Activated CD4-positive, alpha-beta memory T cell treated with anti-CD3 and anti-CD28 coated beads for 36 hours (primary cell): ENCODE measurements at regions not wholly inside any gene's neighbourhood (a gene's known extent, or its start where the extent isn't known, plus 50 kb on each side); places are given as distances from the start of the nearest gene placed in this dataset.

Experiments used
- CTCF ChIA-PET: fragments of 350-600 bp; sonication (Branson Sonifier 250); formaldehyde crosslinking; loops from one replicate; lab custom pipeline; 2021; ENCODE audit warnings: antibody characterized with exemption, inconsistent platforms; lab: Charles Lee
- POLR2A ChIA-PET: fragments of 350-600 bp; sonication (Branson Sonifier 250); formaldehyde crosslinking; loops from one replicate; lab custom pipeline; 2021; ENCODE audit warnings: antibody characterized with exemption; lab: Charles Lee
- DNase-seq: peaks from one replicate; pipeline ENCODE4 v3.0.0-alpha.2; 2020
- H3K27ac Mint-ChIP-seq: one replicate; pipeline ENCODE4 v1.8.0; 2021; ENCODE audit warnings: mixed read lengths
- H3K27me3 Mint-ChIP-seq: one replicate; pipeline ENCODE4 v1.8.0; 2021; ENCODE audit warnings: mixed read lengths
- H3K36me3 Mint-ChIP-seq: one replicate; pipeline ENCODE4 v1.8.0; 2021; ENCODE audit warnings: mixed read lengths
- H3K4me1 Mint-ChIP-seq: one replicate; pipeline ENCODE4 v1.8.0; 2021; ENCODE audit warnings: low read depth, mixed read lengths
- H3K4me3 Mint-ChIP-seq: one replicate; pipeline ENCODE4 v1.8.0; 2021; ENCODE audit warnings: mild to moderate bottlenecking, mixed read lengths
- H3K9me3 Mint-ChIP-seq: one replicate; pipeline ENCODE4 v1.8.0; 2021; ENCODE audit warnings: mixed read lengths
- intact Hi-C: fragments of 100-400 bp; cut with micrococcal nuclease; formaldehyde crosslinking; loops from one replicate; pipeline ENCODE4 v1.15.1; 2023

DNA sequence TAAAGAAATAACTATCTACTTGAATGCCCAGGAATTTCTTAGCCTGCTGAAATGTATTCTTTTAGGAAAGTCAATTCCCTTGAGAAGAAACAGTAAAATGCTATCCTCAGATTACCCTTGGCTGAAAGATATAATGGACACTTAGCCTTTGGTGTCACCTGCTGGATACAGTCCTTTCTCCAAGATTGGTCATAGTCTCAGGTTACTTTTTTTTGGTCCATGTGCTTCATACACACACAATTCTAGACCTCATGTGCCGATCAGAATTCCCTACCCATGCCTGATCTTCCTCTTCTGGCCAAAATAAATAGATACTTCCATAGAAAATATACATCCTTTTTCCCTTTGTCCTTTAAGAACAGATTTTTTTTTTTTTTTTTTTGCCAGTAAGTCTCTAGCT, 218.9 kb upstream of the PHYHIPL start:
- peaks cover 1% of the 10 kb centered on the region for H3K27me3 Mint-ChIP-seq
- no peak overlapping the region for H3K4me3 Mint-ChIP-seq
- H3K9me3 Mint-ChIP-seq = no peaks in the 10 kb centered on the region
- H3K4me1 Mint-ChIP-seq = no peaks in the 10 kb centered on the region
- H3K27ac Mint-ChIP-seq = no peak overlapping the region
- H3K36me3 Mint-ChIP-seq = no peaks in the 10 kb centered on the region
- CTCF ChIA-PET = interaction anchor here (0.5 kb wide), 1 partner anchor 17 kb away, joined by 4 read pairs; no protein-coding TSS in a partner anchor
- intact Hi-C loops = no loop called here
- no peak for DNase-seq
- POLR2A ChIA-PET = no interaction called here

DNA sequence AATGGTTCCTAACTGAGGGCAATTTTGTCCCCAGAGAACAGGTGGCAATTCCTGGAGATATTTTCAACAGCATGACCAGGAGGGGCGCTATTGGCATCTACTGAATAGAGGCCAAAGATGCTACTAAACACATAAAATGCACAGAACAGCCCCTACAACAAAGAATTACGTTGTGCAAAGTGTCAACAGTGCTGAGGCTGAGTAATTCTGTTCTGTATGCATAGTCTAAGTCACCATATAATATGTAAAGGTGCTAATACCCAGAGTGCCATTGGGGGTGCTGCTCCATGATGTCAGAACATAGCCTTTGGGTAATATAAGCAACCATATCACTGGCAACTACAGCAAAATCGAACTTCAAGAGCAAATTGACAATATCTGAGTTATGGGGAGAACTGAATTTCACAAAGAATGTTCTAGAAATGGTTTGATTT, 213.3 kb upstream of the PHYHIPL start:
- peaks cover 2% of the 10 kb centered on the region for H3K27me3 Mint-ChIP-seq
- ChIA-PET CTCF (no interaction called here), POLR2A (no interaction called here)
- no peaks in the 10 kb centered on the region for H3K4me1 Mint-ChIP-seq
- DNase-seq = no peak
- H3K36me3 Mint-ChIP-seq = no peaks in the 10 kb centered on the region
- H3K4me3 Mint-ChIP-seq = no peak overlapping the region
- no peak overlapping the region for H3K27ac Mint-ChIP-seq
- intact Hi-C loops = no loop called here
- no peaks in the 10 kb centered on the region for H3K9me3 Mint-ChIP-seq

DNA sequence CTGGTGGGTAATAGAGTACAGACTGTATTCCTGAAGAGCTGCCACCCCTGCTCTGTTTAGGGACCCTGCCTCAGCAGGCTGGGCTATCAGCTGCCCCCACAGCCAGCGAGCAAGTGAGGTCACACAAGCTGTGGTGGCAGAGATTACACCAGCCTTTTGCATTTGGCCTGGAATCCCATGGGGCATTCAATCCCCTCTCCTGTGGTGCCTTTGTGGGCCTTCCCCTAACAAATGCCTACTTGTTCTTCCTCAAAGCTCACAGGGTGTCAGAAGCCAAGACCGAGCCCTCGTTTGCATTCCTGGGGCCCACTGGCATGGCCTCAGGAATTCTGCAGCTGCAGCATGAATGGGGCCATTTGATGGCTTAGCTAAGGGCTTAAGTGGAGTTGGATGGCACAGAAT, 212.7 kb upstream of the PHYHIPL start:
- Mint-ChIP-seq H3K4me1 (no peaks in the 10 kb centered on the region), H3K36me3 (no peaks in the 10 kb centered on the region), H3K27ac (no peak overlapping the region), H3K9me3 (no peaks in the 10 kb centered on the region), H3K27me3 (peaks cover 2% of the 10 kb centered on the region), H3K4me3 (no peak overlapping the region)
- intact Hi-C loops = no loop called here
- ChIA-PET CTCF (no interaction called here), POLR2A (no interaction called here)
- no peak for DNase-seq

DNA sequence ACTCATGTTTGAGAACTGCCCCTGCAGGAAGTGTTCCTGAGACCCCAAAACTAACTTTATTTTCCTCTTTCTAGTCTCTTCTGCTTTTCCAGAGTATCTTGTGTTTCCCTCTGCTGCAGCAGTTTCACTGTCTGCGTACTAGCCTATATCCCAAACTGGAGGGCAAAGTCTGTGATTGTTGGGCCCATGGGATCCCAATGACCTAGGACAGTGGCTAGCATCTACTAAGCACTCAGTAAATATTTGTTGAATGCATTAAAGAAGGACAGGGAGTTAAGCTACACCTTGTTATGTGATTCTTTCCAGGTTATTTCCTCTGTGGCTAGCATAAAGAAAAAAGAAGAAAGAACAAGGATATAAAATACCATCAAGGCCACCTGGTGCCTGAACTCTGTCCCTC, 210.6 kb upstream of the PHYHIPL start:
- Mint-ChIP-seq H3K27me3 (peaks cover 2% of the 10 kb centered on the region), H3K27ac (no peak overlapping the region), H3K36me3 (no peaks in the 10 kb centered on the region), H3K4me1 (no peaks in the 10 kb centered on the region), H3K4me3 (no peak overlapping the region), H3K9me3 (no peaks in the 10 kb centered on the region)
- ChIA-PET CTCF (no interaction called here), POLR2A (no interaction called here)
- DNase-seq = no peak
- intact Hi-C loops = no loop called here

DNA sequence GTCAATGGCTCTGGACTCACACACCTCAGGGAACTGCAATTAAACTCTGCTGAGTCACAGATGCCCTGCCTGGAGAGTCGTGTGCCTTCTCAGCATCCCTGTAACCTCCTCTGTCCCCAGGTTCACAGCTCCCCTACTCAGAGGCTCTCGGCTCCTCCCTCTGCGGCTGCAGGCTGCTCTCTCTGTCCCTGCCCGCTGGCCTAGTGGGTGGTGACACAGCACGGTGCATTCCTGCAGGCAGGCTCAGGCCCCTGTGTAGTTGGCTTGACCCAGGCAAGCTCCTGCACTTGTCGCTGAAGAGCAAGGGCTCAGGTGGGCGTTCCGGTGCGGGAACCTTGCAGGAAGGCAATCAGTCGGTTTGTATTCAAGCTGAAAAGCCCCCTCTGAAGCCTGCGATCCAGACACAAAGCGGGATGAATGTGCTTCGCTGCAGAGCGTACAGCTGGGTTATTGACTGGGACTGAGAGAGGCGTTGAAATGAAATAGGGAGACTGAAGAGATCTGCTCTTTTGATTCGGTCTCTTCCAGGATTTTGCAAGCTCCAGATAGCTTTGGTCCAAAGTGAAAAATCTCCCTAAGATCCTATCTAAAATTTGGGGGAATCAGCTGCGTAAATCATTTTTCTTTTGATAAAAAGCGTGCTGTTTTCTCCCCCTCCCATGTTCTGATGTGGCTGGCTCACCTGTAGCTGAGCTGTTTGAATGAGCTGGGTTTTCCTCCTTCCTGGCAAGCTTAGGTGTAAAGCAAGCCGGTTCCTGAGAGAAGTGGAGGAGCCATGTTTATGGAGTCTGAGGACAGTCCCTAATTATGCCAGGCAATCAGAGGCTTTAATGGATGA, 208.7 kb upstream of the PHYHIPL start:
- no peak overlapping the region for H3K27ac Mint-ChIP-seq
- DNase-seq = no peak
- H3K9me3 Mint-ChIP-seq = no peaks in the 10 kb centered on the region
- intact Hi-C loops = no loop called here
- CTCF ChIA-PET = no interaction called here
- H3K36me3 Mint-ChIP-seq = no peaks in the 10 kb centered on the region
- H3K27me3 Mint-ChIP-seq = peaks cover 2% of the 10 kb centered on the region
- H3K4me3 Mint-ChIP-seq = no peak overlapping the region
- POLR2A ChIA-PET = no interaction called here
- no peaks in the 10 kb centered on the region for H3K4me1 Mint-ChIP-seq

DNA sequence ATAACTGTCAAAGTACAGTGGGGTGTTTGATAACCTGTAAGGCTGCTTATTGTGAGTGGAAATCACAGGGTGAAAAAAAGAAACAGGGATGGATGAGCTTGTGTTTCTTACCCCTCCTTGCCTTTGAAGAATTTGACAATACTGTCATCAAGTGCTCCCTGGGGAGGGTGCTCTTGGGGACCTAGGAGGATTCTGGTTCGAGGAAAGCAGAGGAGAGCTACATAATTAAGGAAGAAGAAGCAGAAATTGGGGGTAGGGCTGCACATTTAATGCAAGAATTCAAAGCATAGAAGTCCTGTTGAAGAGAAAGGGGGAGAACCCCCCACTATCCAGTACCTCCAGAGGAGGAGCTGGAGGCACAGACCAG, 208.1 kb upstream of the PHYHIPL start:
- CTCF ChIA-PET = no interaction called here
- no peak for DNase-seq
- Mint-ChIP-seq H3K36me3 (no peaks in the 10 kb centered on the region), H3K4me3 (no peak overlapping the region), H3K4me1 (no peaks in the 10 kb centered on the region), H3K27me3 (peaks cover 2% of the 10 kb centered on the region), H3K27ac (no peak overlapping the region), H3K9me3 (no peaks in the 10 kb centered on the region)
- intact Hi-C loops = no loop called here
- POLR2A ChIA-PET = no interaction called here

DNA sequence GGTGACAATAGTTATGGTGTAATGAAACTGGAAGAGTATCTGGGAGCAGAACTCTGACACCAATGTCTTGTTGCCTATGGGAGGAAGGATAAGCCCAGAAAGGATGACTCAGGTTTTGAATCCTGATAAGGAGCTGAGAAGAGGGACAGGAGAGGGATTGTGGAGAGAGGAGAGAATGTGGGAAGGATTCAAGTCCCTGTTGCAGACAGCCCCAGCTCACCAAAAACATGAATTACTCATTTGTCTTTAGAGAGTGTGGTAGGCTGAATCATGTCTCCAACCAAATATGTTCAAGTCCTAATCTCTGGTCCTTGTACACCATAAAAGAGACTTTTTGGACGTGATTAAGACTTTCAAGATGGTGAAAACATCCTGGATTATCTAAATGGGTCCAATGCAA, 206.9 kb upstream of the PHYHIPL start:
- no peak for DNase-seq
- Mint-ChIP-seq H3K4me1 (no peaks in the 10 kb centered on the region), H3K27me3 (peaks cover 2% of the 10 kb centered on the region), H3K4me3 (no peak overlapping the region), H3K9me3 (no peaks in the 10 kb centered on the region), H3K36me3 (no peaks in the 10 kb centered on the region), H3K27ac (no peak overlapping the region)
- intact Hi-C loops = no loop called here
- CTCF ChIA-PET = no interaction called here
- POLR2A ChIA-PET = no interaction called here

DNA sequence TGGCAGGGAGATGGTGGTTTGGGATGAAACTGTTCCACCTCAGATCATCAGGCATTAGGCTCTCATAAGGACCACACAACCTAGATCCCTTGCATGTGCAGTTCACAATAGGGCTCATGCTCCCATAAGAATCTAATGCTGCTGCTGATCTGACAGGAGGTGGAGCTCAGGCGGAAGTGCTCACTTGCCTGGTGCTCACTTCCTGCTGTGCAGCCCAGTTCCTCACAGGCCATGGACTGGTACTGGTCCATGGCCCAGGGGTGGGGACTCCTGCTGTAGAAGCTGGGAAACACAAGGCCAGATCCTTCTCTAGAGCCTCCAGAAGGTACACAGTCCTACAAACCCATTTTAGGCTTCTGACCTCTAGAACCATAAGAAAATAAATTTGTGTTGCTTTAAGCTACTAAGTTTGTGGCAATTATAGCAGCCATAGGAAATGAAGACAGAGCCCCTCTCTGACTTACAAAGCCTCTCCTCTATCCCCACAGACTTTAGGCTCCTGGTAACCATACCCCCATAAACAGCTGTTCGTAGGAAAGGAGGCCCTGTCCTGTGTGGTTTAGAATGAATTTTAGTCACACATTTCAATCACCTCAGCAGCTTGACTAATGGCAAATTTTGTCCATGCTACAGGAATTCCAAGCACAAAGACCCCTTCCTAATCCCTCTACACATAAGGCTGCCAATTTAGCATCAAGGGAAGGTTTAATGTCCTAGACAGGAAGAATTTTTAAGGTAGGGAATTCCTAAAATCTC, 206.1 kb upstream of the PHYHIPL start:
- Mint-ChIP-seq H3K9me3 (no peaks in the 10 kb centered on the region), H3K4me1 (no peaks in the 10 kb centered on the region), H3K36me3 (no peaks in the 10 kb centered on the region), H3K27me3 (peaks cover 2% of the 10 kb centered on the region), H3K4me3 (no peak overlapping the region), H3K27ac (no peak overlapping the region)
- CTCF ChIA-PET = no interaction called here
- no peak for DNase-seq
- intact Hi-C loops = no loop called here
- POLR2A ChIA-PET = no interaction called here

DNA sequence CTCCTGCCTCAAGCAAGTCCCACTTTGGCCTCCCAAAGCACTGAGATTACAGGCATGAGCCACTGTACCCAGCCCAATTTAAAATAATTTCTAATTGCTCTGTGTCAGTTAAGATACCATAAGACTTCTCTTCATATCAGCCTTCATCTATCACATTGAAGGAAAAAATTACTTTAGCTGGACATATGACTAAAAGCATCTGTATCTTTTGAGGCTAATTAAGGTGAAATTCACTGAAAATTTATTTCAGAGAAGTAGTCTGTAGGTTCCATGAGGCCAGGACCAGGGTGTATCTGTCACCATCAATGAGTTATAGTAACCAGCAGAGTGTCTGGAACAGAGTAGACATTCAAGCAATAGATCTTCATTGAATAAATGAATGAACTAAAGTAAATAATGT, 205.2 kb upstream of the PHYHIPL start:
- intact Hi-C loops = no loop called here
- no peaks in the 10 kb centered on the region for H3K4me1 Mint-ChIP-seq
- no peaks in the 10 kb centered on the region for H3K9me3 Mint-ChIP-seq
- H3K27me3 Mint-ChIP-seq = no peaks in the 10 kb centered on the region
- no peak overlapping the region for H3K27ac Mint-ChIP-seq
- no peak for DNase-seq
- no peak overlapping the region for H3K4me3 Mint-ChIP-seq
- H3K36me3 Mint-ChIP-seq = no peaks in the 10 kb centered on the region
- ChIA-PET CTCF (no interaction called here), POLR2A (no interaction called here)

DNA sequence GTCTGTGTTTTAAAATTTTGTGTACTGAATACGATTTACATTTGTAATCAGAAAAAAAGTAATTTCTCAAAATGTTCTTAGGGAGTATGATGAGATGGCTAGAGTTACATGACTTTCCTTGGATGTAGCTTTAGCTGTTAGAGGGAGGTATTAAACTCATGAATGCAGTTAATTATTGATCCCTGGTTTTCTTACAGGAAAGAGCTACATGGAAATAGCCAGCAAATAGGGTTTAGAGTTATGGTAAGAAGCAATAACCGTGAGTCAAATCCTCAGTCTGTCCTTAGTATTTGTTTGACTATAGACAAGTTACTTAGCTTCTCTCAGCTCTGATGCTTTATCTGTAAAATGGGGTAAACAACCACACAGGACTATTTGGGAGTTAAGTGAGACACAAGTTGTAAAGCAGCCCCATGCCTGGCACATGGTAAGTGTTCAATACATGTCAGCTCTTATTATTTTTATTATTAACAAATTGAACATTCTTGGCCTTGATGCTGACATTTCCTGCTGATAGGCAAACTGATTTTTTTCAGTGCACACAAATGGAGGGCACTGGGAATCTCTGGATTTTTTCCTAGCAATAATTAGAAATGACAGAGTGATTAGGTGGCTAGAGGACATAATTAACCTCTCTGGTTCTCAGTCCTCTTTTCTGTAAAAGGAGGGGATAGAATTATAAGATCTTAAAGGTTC, 204.5 kb upstream of the PHYHIPL start:
- POLR2A ChIA-PET = no interaction called here

DNA sequence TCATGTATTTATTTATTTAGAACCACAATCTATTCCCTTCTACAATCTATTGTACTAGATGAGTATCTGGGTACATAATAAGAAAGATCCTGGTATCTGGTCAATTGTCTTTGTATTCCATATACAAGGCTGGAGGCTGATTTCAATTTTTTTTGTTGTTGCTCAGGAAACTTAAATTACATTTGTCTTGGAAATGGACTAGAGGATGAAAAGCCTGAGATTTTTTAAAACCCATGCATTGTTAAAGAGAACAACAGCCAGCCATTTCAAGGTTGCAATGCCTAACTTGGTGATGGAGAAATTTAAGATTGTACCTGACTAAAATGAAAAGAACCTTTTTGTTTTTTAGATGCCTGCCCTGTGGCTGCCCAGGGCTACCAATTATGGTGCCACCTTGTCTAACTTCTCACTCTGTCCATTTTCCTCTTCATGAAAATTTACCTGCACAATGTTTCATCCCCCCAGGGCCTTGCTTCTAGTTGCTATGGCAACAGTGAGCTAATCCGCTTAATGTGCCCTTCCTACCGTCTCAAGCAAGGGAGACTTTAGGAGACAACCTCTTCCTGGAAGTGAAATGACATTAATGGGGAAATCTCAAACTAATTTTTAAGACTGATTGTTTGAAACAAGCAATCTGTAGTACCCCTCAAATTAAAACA, 203.7 kb upstream of the PHYHIPL start:
- Mint-ChIP-seq H3K27ac (no peak overlapping the region), H3K27me3 (no peaks in the 10 kb centered on the region), H3K36me3 (no peaks in the 10 kb centered on the region), H3K4me1 (no peaks in the 10 kb centered on the region), H3K4me3 (no peak overlapping the region), H3K9me3 (no peaks in the 10 kb centered on the region)
- intact Hi-C loops = no loop called here
- no peak for DNase-seq
- CTCF ChIA-PET = no interaction called here
- POLR2A ChIA-PET = no interaction called here

More for the DNA sequence above, 204.5 kb upstream of the PHYHIPL start:
- H3K4me1 Mint-ChIP-seq = no peaks in the 10 kb centered on the region
- CTCF ChIA-PET = no interaction called here
- no peaks in the 10 kb centered on the region for H3K27me3 Mint-ChIP-seq
- H3K36me3 Mint-ChIP-seq = no peaks in the 10 kb centered on the region
- H3K4me3 Mint-ChIP-seq = no peak overlapping the region
- H3K9me3 Mint-ChIP-seq = no peaks in the 10 kb centered on the region
- H3K27ac Mint-ChIP-seq = no peak overlapping the region
- intact Hi-C loops = no loop called here
- DNase-seq = no peak

DNA sequence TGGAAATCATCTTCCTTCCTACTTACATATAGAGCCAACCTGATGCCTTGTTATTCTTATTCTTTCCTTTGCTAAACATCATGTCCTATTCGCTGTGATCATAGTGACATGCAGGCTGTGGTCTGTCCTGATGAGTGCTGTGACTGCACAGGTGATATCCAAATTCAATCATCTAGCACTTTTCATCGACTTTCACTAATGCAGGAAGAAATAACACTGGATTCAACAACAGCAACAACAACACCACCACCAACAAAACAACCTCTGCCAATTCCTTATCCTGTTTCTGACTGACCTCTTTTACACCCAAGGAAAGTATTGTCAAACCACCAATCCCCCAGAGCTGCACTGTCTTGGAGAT, 203.2 kb upstream of the PHYHIPL start:
- Mint-ChIP-seq H3K36me3 (no peaks in the 10 kb centered on the region), H3K27me3 (no peaks in the 10 kb centered on the region), H3K27ac (no peak overlapping the region), H3K9me3 (no peaks in the 10 kb centered on the region), H3K4me1 (no peaks in the 10 kb centered on the region), H3K4me3 (no peak overlapping the region)
- ChIA-PET POLR2A (no interaction called here), CTCF (no interaction called here)
- DNase-seq = no peak
- intact Hi-C loops = no loop called here
